Neural progenitor cell (in vitro differentiated cells): ENCODE measurements at regions not wholly inside any gene's neighbourhood (a gene's known extent, or its start where the extent isn't known, plus 50 kb on each side); places are given as distances from the start of the nearest gene placed in this dataset.
A peak's percentile ranks its signal among the peaks of the same experiment; 100 is the strongest.
"Not testable (repeated sequence)": the region's sequence is repeated elsewhere in the genome, so short reads cannot be mapped to it uniquely, and the experiment has no call there.

Experiments used
- DNase-seq: peaks from one replicate; pipeline ENCODE4 v3.0.0-alpha.2; 2016; ENCODE audit warnings: low spot score
- H2AFZ ChIP-seq: fragments of 200-600 bp; sonication (generic); replicated peaks from 2 replicates; pipeline ENCODE4 v1.6.1; 2016; ENCODE audit warnings: antibody characterized with exemption
- H3F3A ChIP-seq: fragments of 200-600 bp; sonication (generic); 2 replicates; pipeline ENCODE4 v1.6.1; 2016; ENCODE audit warnings: antibody characterized with exemption, low read depth
- H3K27ac ChIP-seq: fragments of 200-600 bp; sonication (generic); 2 replicates; pipeline ENCODE4 v1.5.1; 2016; ENCODE audit warnings: mild to moderate bottlenecking
- H3K27me3 ChIP-seq: fragments of 200-600 bp; sonication (generic); 2 replicates; pipeline ENCODE4 v1.6.1; 2016; ENCODE audit warnings: mild to moderate bottlenecking, moderate library complexity
- H3K36me3 ChIP-seq: fragments of 200-600 bp; sonication (generic); 2 replicates; pipeline ENCODE4 v1.5.1; 2016
- H3K4me1 ChIP-seq: fragments of 200-600 bp; sonication (generic); 2 replicates; pipeline ENCODE4 v1.6.1; 2016; ENCODE audit warnings: mixed run types
- H3K4me2 ChIP-seq: fragments of 200-600 bp; sonication (generic); 2 replicates; pipeline ENCODE4 v1.6.1; 2016
- H3K4me3 ChIP-seq: fragments of 200-600 bp; sonication (generic); 2 replicates; pipeline ENCODE4 v1.5.1; 2016
- H3K79me2 ChIP-seq: fragments of 200-600 bp; sonication (generic); 2 replicates; pipeline ENCODE4 v1.6.1; 2016; ENCODE audit warnings: low read depth
- H3K9ac ChIP-seq: fragments of 200-600 bp; sonication (generic); 2 replicates; pipeline ENCODE4 v1.6.1; 2016
- H3K9me3 ChIP-seq: fragments of 200-600 bp; sonication (generic); 2 replicates; pipeline ENCODE4 v1.5.1; 2016; ENCODE audit warnings: low read depth
- H4K20me1 ChIP-seq: fragments of 200-600 bp; sonication (generic); 2 replicates; pipeline ENCODE4 v1.6.1; 2016; ENCODE audit warnings: low read depth
- H3K27ac Mint-ChIP-seq: 3 replicates; pipeline ENCODE4 v1.8.0; 2021; ENCODE audit warnings: mixed read lengths
- H3K27me3 Mint-ChIP-seq: 2 replicates; pipeline ENCODE4 v1.8.0; 2022; ENCODE audit warnings: low read depth, mild to moderate bottlenecking, inconsistent platforms, moderate library complexity, mixed read lengths; ENCODE audit not compliant: insufficient read depth
- H3K36me3 Mint-ChIP-seq: 3 replicates; pipeline ENCODE4 v1.8.0; 2021; ENCODE audit warnings: mixed read lengths
- H3K4me1 Mint-ChIP-seq: 3 replicates; pipeline ENCODE4 v1.8.0; 2021; ENCODE audit warnings: mixed read lengths
- H3K4me3 Mint-ChIP-seq: 3 replicates; pipeline ENCODE4 v1.8.0; 2021; ENCODE audit warnings: mild to moderate bottlenecking, moderate library complexity, mixed read lengths
- H3K9me3 Mint-ChIP-seq: 3 replicates; pipeline ENCODE4 v1.8.0; 2020; ENCODE audit warnings: mixed read lengths
- CTCF ChIP-seq: fragments of 200-600 bp; sonication (generic); IDR thresholded peaks from 2 replicates; pipeline ENCODE4 v1.5.1; 2017; ENCODE audit warnings: antibody characterized with exemption, mild to moderate bottlenecking
- EZH2 ChIP-seq: fragments of 200-600 bp; sonication (generic); IDR thresholded peaks from 2 replicates; pipeline ENCODE4 v1.6.1; 2017; ENCODE audit warnings: antibody characterized with exemption, mild to moderate bottlenecking, moderate library complexity
- EZH2phosphoT487 ChIP-seq: fragments of 200-600 bp; sonication (generic); IDR thresholded peaks from 2 replicates; pipeline ENCODE4 v1.6.1; 2017; ENCODE audit warnings: antibody characterized with exemption

GRCh38 chr5:104472811-104473210 lies 910.2 kb upstream of the NUDT12 start:
- Histone ChIP-seq H3K4me3 (no peak overlapping the region), H3K36me3 (no peaks in the 10 kb centered on the region), H3K27ac (no peak overlapping the region), H3F3A (no peaks in the 10 kb centered on the region), H3K9ac (no peak overlapping the region), H2AFZ (no peak overlapping the region), H3K27me3 (no peaks in the 10 kb centered on the region), H3K4me1 (no peaks in the 10 kb centered on the region), H3K4me2 (no peak overlapping the region), H3K79me2 (no peaks in the 10 kb centered on the region), H3K9me3 (no peaks in the 10 kb centered on the region), H4K20me1 (no peaks in the 10 kb centered on the region)
- no peak overlapping the region for H3K27ac Mint-ChIP-seq
- H3K36me3 Mint-ChIP-seq: no peaks in the 10 kb centered on the region
- H3K9me3 Mint-ChIP-seq: peaks cover 12% of the 10 kb centered on the region
- no peaks in the 10 kb centered on the region for H3K27me3 Mint-ChIP-seq
- no peak for TF ChIP-seq CTCF
- TF ChIP-seq EZH2phosphoT487: no peak
- no peak for TF ChIP-seq EZH2
- H3K4me1 Mint-ChIP-seq: no peaks in the 10 kb centered on the region
- no peak for DNase-seq
- no peak overlapping the region for H3K4me3 Mint-ChIP-seq

- Histone ChIP-seq H4K20me1 (no peaks in the 10 kb centered on the region), H3K9ac (no peak overlapping the region), H3K36me3 (no peaks in the 10 kb centered on the region), H3K4me1 (no peaks in the 10 kb centered on the region), H2AFZ (no peak overlapping the region), H3K4me2 (no peak overlapping the region), H3K4me3 (no peak overlapping the region), H3K79me2 (no peaks in the 10 kb centered on the region), H3K27ac (no peak overlapping the region), H3K27me3 (no peaks in the 10 kb centered on the region), H3K9me3 (no peaks in the 10 kb centered on the region), H3F3A (no peaks in the 10 kb centered on the region)
- no peak overlapping the region for H3K27ac Mint-ChIP-seq
- H3K9me3 Mint-ChIP-seq: peaks cover 3% of the 10 kb centered on the region
- no peak overlapping the region for H3K4me3 Mint-ChIP-seq
- H3K27me3 Mint-ChIP-seq: peaks cover 4% of the 10 kb centered on the region
- no peak for TF ChIP-seq EZH2phosphoT487
- TF ChIP-seq CTCF: no peak
- no peak for TF ChIP-seq EZH2
- H3K36me3 Mint-ChIP-seq: no peaks in the 10 kb centered on the region
- no peaks in the 10 kb centered on the region for H3K4me1 Mint-ChIP-seq
- no peak for DNase-seq
These were observed 893.5 kb upstream of the NUDT12 start for GRCh38 chr5:104456122-104456521.

- peaks cover 2% of the 10 kb centered on the region for H3K9me3 Mint-ChIP-seq
- Histone ChIP-seq H3K4me1 (no peaks in the 10 kb centered on the region), H4K20me1 (no peaks in the 10 kb centered on the region), H3K4me3 (peak overlapping the region; percentile 17), H3K27ac (no peak overlapping the region), H3K4me2 (no peak overlapping the region), H3F3A (no peaks in the 10 kb centered on the region), H3K27me3 (no peaks in the 10 kb centered on the region), H3K9me3 (no peaks in the 10 kb centered on the region), H3K9ac (no peak overlapping the region), H2AFZ (peak overlapping the region; percentile 50), H3K79me2 (no peaks in the 10 kb centered on the region), H3K36me3 (no peaks in the 10 kb centered on the region)
- H3K36me3 Mint-ChIP-seq: no peaks in the 10 kb centered on the region
- no peak overlapping the region for H3K4me3 Mint-ChIP-seq
- TF ChIP-seq CTCF (no peak), EZH2 (no peak), EZH2phosphoT487 (no peak)
- no peaks in the 10 kb centered on the region for H3K4me1 Mint-ChIP-seq
- H3K27me3 Mint-ChIP-seq: peaks cover 4% of the 10 kb centered on the region
- DNase-seq: no peak
- no peak overlapping the region for H3K27ac Mint-ChIP-seq
These were observed 890.0 kb upstream of the NUDT12 start for GRCh38 chr5:104452550-104452949.

DNA sequence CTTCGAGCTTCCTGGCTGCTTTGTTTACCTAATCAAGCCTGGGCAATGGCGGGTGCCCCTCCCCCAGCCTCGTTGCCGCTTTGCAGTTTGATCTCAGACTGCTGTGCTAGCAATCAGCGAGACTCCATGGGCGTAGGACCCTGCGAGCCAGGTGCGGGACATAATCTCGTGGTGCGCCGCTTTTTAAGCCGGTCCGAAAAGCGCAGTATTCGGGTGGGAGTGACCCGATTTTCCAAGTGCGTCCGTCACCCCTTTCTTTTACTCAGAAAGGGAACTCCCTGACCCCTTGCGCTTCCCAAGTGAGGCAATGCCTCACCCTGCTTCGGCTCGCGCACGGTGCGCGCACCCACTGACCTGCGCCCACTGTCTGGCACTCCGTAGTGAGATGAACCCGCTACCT lies 889.3 kb upstream of the NUDT12 start:
- not testable (repeated sequence) for DNase-seq, H3K4me3 Mint-ChIP-seq, H3K4me2 ChIP-seq, H4K20me1 ChIP-seq, H3K27ac ChIP-seq, H3K36me3 ChIP-seq, H3K9ac ChIP-seq, H3K79me2 ChIP-seq, H3K27me3 ChIP-seq, H3K27me3 Mint-ChIP-seq, H3K27ac Mint-ChIP-seq, H3K4me1 ChIP-seq, H3K4me1 Mint-ChIP-seq, H3K36me3 Mint-ChIP-seq, H3F3A ChIP-seq, H3K9me3 Mint-ChIP-seq, H3K9me3 ChIP-seq
- peak overlapping the region; percentile 50 for H2AFZ ChIP-seq
- peak overlapping the region; percentile 17 for H3K4me3 ChIP-seq
